Colonic mucosa (tissue), 4 donors: ENCODE measurements at regions not wholly inside any gene's neighbourhood (a gene's known extent, or its start where the extent isn't known, plus 50 kb on each side); places are given as distances from the start of the nearest gene placed in this dataset.

Experiments used
- DNase-seq: peaks from one replicate; pipeline ENCODE4 v3.0.0-alpha.2; 2020
- H3K27ac ChIP-seq: fragments of 200-600 bp; one replicate; pipeline ENCODE4 v1.8.0; 2021
- H3K27me3 ChIP-seq: fragments of 200-600 bp; one replicate; pipeline ENCODE4 v1.8.0; 2021
- H3K36me3 ChIP-seq: fragments of 200-600 bp; one replicate; pipeline ENCODE4 v1.8.0; 2021
- H3K4me1 ChIP-seq: fragments of 200-600 bp; one replicate; pipeline ENCODE4 v1.8.0; 2021; ENCODE audit warnings: mild to moderate bottlenecking
- H3K4me3 ChIP-seq: fragments of 200-600 bp; one replicate; pipeline ENCODE4 v1.8.0; 2021
- H3K9ac ChIP-seq, 2 donors: one replicate each; pipeline ENCODE4 v1.7.0; 2013; ENCODE audit warnings: control low read depth in 2 of 2, low read depth in 2 of 2, low read length in 2 of 2
- H3K9me3 ChIP-seq: fragments of 200-600 bp; one replicate; pipeline ENCODE4 v1.8.0; 2021
- CTCF ChIP-seq: fragments of 200-600 bp; IDR thresholded peaks from one replicate; pipeline ENCODE4 v1.8.0; 2022; ENCODE audit warnings: antibody characterized with exemption, mild to moderate bottlenecking
- intact Hi-C: fragments of 100-400 bp; cut with DNase I; formaldehyde crosslinking; loops from one replicate; pipeline ENCODE4 v1.14.1; 2022
- donor health status: healthy.
- donor health status: DM: no; HTN: no; CAD: no.
- donor health status: DM: no; HTN: no; CAD: no.

GRCh38 chr3:27943106-27943505 is 221.0 kb upstream of the EOMES start:
- intact Hi-C loops: no loop called here
- Histone ChIP-seq H3K27ac (no peak overlapping the region), H3K9ac (no peak overlapping the region), H3K4me1 (no peaks in the 10 kb centered on the region), H3K4me3 (no peak overlapping the region), H3K9me3 (no peaks in the 10 kb centered on the region), H3K36me3 (no peaks in the 10 kb centered on the region), H3K27me3 (no peaks in the 10 kb centered on the region)
- DNase-seq: peak; percentile 19
- TF ChIP-seq CTCF: no peak

GRCh38 chr3:27945229-27945628 is 223.1 kb upstream of the EOMES start:
- Histone ChIP-seq H3K9me3 (no peaks in the 10 kb centered on the region), H3K4me1 (no peaks in the 10 kb centered on the region), H3K4me3 (no peak overlapping the region), H3K27me3 (no peaks in the 10 kb centered on the region), H3K9ac (no peak overlapping the region), H3K27ac (no peak overlapping the region), H3K36me3 (no peaks in the 10 kb centered on the region)
- DNase-seq: no peak
- no peak for TF ChIP-seq CTCF
- intact Hi-C loops: no loop called here

GRCh38 chr3:27960133-27960532 is 238.0 kb upstream of the EOMES start:
- intact Hi-C loops: no loop called here
- Histone ChIP-seq H3K27me3 (no peaks in the 10 kb centered on the region), H3K4me1 (no peaks in the 10 kb centered on the region), H3K9me3 (no peaks in the 10 kb centered on the region), H3K4me3 (no peak overlapping the region), H3K36me3 (no peaks in the 10 kb centered on the region), H3K27ac (no peak overlapping the region), H3K9ac (no peak overlapping the region)
- no peak for DNase-seq
- no peak for TF ChIP-seq CTCF

- intact Hi-C loops: no loop called here
- Histone ChIP-seq H3K4me1 (no peaks in the 10 kb centered on the region), H3K36me3 (no peaks in the 10 kb centered on the region), H3K9me3 (no peaks in the 10 kb centered on the region), H3K4me3 (no peak overlapping the region), H3K27me3 (no peaks in the 10 kb centered on the region), H3K9ac (no peak overlapping the region), H3K27ac (no peak overlapping the region)
- DNase-seq: no peak
- no peak for TF ChIP-seq CTCF
Observed at GRCh38 chr3:27963519-27963918, 241.4 kb upstream of the EOMES start.

GRCh38 chr3:27971600-27971999 is 249.5 kb upstream of the EOMES start:
- H3K27ac ChIP-seq: no peak overlapping the region
- intact Hi-C loops: no loop called here
- no peak for TF ChIP-seq CTCF
- DNase-seq: no peak
- no peaks in the 10 kb centered on the region for H3K36me3 ChIP-seq
- H3K9ac ChIP-seq: no peak overlapping the region
- H3K9me3 ChIP-seq: no peaks in the 10 kb centered on the region
- no peaks in the 10 kb centered on the region for H3K27me3 ChIP-seq
- no peaks in the 10 kb centered on the region for H3K4me1 ChIP-seq
- H3K4me3 ChIP-seq: no peak overlapping the region

- TF ChIP-seq CTCF: no peak
- intact Hi-C loops: no loop called here
- no peaks in the 10 kb centered on the region for H3K36me3 ChIP-seq
- no peaks in the 10 kb centered on the region for H3K9me3 ChIP-seq
- H3K27me3 ChIP-seq: no peaks in the 10 kb centered on the region
- H3K4me3 ChIP-seq: no peak overlapping the region
- H3K4me1 ChIP-seq: no peaks in the 10 kb centered on the region
- no peak overlapping the region for H3K9ac ChIP-seq
- no peak for DNase-seq
- no peak overlapping the region for H3K27ac ChIP-seq
Observed at GRCh38 chr3:27976933-27977332, 254.8 kb upstream of the EOMES start.
